C4-2B (cell line): ENCODE measurements at regions not wholly inside any gene's neighbourhood (a gene's known extent, or its start where the extent isn't known, plus 50 kb on each side); places are given as distances from the start of the nearest gene placed in this dataset.

Experiments
- H3K27ac ChIP-seq: fragments of 450-650 bp; 2 replicates; pipeline ENCODE4 v1.5.1; 2017
- ZFX ChIP-seq: fragments of 450-650 bp; IDR thresholded peaks from 2 replicates; pipeline ENCODE4 v1.6.1; 2017
- TF ChIP-seq, protein P1 (sequence below): fragments of 450-650 bp; conservative IDR thresholded peaks from 2 replicates; pipeline ENCODE4 v1.5.1; 2017; ENCODE audit warnings: mild to moderate bottlenecking

GRCh38 chr9:1712861-1713450, 302.2 kb upstream of the SMARCA2 start:
- H3K27ac ChIP-seq = no peak overlapping the region
- TF ChIP-seq, protein P1, sequence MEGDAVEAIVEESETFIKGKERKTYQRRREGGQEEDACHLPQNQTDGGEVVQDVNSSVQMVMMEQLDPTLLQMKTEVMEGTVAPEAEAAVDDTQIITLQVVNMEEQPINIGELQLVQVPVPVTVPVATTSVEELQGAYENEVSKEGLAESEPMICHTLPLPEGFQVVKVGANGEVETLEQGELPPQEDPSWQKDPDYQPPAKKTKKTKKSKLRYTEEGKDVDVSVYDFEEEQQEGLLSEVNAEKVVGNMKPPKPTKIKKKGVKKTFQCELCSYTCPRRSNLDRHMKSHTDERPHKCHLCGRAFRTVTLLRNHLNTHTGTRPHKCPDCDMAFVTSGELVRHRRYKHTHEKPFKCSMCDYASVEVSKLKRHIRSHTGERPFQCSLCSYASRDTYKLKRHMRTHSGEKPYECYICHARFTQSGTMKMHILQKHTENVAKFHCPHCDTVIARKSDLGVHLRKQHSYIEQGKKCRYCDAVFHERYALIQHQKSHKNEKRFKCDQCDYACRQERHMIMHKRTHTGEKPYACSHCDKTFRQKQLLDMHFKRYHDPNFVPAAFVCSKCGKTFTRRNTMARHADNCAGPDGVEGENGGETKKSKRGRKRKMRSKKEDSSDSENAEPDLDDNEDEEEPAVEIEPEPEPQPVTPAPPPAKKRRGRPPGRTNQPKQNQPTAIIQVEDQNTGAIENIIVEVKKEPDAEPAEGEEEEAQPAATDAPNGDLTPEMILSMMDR = no peak
- TF ChIP-seq ZFX = no peak

DNA sequence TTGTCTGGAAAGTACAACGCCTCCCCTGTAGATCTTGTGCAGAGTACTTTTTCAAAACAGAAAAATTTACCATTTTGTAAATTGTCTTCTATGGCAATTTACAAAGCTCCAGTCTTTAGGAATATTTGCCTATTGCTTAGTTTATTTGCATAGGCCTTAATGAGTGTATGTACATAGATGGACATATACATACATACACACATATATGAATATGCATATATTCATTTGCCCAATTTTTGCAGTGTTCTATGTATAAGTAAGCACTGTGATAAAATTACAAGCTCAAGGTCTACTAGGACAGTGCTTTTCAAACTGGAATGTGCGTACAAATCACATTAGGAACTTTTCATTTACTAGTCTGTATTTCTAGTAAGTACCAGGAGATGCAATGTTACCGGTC, 301.3 kb upstream of the SMARCA2 start:
- TF ChIP-seq, protein P1 = no peak
- TF ChIP-seq ZFX = no peak
- H3K27ac ChIP-seq = no peak overlapping the region

- no peak overlapping the region for H3K27ac ChIP-seq
- no peak for TF ChIP-seq ZFX
- TF ChIP-seq, protein P1 = no peak
Measured at GRCh38 chr9:1717882-1718281, 297.3 kb upstream of the SMARCA2 start.

GRCh38 chr9:1718836-1719235, 296.3 kb upstream of the SMARCA2 start:
- TF ChIP-seq, protein P1 = peak; percentile 9
- TF ChIP-seq ZFX = no peak

GRCh38 chr9:1721196-1721595, 294.0 kb upstream of the SMARCA2 start:
- no peak for TF ChIP-seq ZFX
- TF ChIP-seq, protein P1 = no peak
- no peak overlapping the region for H3K27ac ChIP-seq

More at GRCh38 chr9:1718836-1719235, 296.3 kb upstream of the SMARCA2 start:
- H3K27ac ChIP-seq = no peak overlapping the region

GRCh38 chr9:1722404-1722803, 292.7 kb upstream of the SMARCA2 start:
- TF ChIP-seq ZFX = no peak
- TF ChIP-seq, protein P1 = no peak
- H3K27ac ChIP-seq = no peak overlapping the region

DNA sequence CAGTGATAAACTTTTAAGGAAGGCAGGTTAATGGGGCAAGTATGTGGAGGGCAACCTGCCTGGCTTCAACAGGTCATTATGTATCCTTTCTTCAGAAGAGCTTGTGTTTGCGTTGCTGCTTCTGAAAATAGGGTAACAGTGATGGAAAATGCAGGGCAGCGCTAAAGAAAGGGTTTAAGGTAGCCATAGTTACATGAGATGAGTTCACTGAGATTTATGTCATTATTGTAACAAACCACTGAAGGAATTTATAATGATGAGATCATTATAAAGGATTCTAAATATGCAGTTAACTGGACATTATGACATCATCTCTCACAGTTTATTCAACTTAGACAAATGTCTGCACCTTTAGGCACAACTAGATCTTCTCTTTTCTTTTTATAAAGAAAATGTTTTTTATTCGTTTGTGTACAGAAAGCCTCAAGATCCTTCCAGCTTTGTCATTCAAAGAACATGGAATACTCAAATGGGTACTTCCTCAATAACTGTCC, 291.6 kb upstream of the SMARCA2 start:
- TF ChIP-seq, protein P1 = no peak
- TF ChIP-seq ZFX = no peak
- no peak overlapping the region for H3K27ac ChIP-seq
